Keratinocyte (primary cell): ENCODE measurements at regions not wholly inside any gene's neighbourhood (a gene's known extent, or its start where the extent isn't known, plus 50 kb on each side); places are given as distances from the start of the nearest gene placed in this dataset.

ENCODE experiments used
- CTCF ChIP-seq, 3 experiments: IDR thresholded peaks in 1 of 3; conservative IDR thresholded peaks in 1 of 3; optimal IDR thresholded peaks in 1 of 3; 2 replicates in 2 of 3; 3 replicates in 1 of 3; pipeline versions ENCODE3 to v1.5.1; 2011; ENCODE audit warnings: low read length in 3 of 3, mild to moderate bottlenecking in 3 of 3, moderate library complexity in 2 of 3, control low read depth in 1 of 3, inconsistent platforms in 1 of 3; ENCODE audit not compliant: insufficient read depth in 2 of 3; ENCODE audit errors: extremely low read depth in 1 of 3
- EZH2 ChIP-seq: IDR thresholded peaks from one replicate; pipeline ENCODE4 v1.6.1; 2012; ENCODE audit warnings: inconsistent platforms, mild to moderate bottlenecking, low read length, moderate library complexity

GRCh38 chr5:174829511-174829864, 105.1 kb downstream of the MSX2 start:
- TF ChIP-seq CTCF (optimal IDR thresholded peaks at IDR 0.05 in 1 of 3, IDR thresholded peaks at IDR 0.05 in 1 of 3, conservative IDR thresholded peaks at IDR 0.05 in 1 of 3; ENCODE audit: extremely low read depth in 1 of 3, insufficient read depth in 2 of 3, low read length in 3 of 3) (no peak), EZH2 (no peak)
